DOHH2 (cell line): ENCODE measurements at regions not wholly inside any gene's neighbourhood (a gene's known extent, or its start where the extent isn't known, plus 50 kb on each side); places are given as distances from the start of the nearest gene placed in this dataset.

Source experiments
- H3F3A ChIP-seq: fragments of 200-600 bp; sonication (generic), shearing (Covaris generic); 2 replicates; pipeline ENCODE4 v1.6.0; 2016; ENCODE audit warnings: antibody characterized with exemption, mild to moderate bottlenecking; ENCODE audit not compliant: control insufficient read depth, insufficient read depth
- H3K27ac ChIP-seq: fragments of 200-600 bp; sonication (generic); 2 replicates; pipeline ENCODE4 v1.5.1; 2014; ENCODE audit warnings: low read depth, mild to moderate bottlenecking, low read length, moderate library complexity
- H3K27me3 ChIP-seq: fragments of 200-600 bp; sonication (generic); 2 replicates; pipeline ENCODE4 v1.6.1; 2014; ENCODE audit warnings: mild to moderate bottlenecking, low read length, mixed read lengths; ENCODE audit not compliant: control insufficient read depth
- H3K36me3 ChIP-seq: fragments of 200-600 bp; sonication (generic); 2 replicates; pipeline ENCODE4 v1.6.1; 2014; ENCODE audit warnings: mild to moderate bottlenecking, low read length, moderate library complexity, mixed read lengths; ENCODE audit not compliant: control insufficient read depth
- H3K4me1 ChIP-seq: fragments of 200-600 bp; sonication (generic); 2 replicates; pipeline ENCODE4 v1.6.1; 2014; ENCODE audit warnings: mild to moderate bottlenecking, low read length, mixed read lengths; ENCODE audit not compliant: control insufficient read depth
- H3K4me2 ChIP-seq: fragments of 200-600 bp; sonication (generic); 2 replicates; pipeline ENCODE4 v1.6.0; 2014; ENCODE audit warnings: mild to moderate bottlenecking, low read length, moderate library complexity
- H3K4me3 ChIP-seq: fragments of 200-600 bp; sonication (generic); 2 replicates; pipeline ENCODE4 v1.5.1; 2014; ENCODE audit warnings: mild to moderate bottlenecking, low read length, mixed read lengths
- H3K79me2 ChIP-seq: fragments of 200-600 bp; sonication (generic); 2 replicates; pipeline ENCODE4 v1.6.1; 2014; ENCODE audit warnings: mild to moderate bottlenecking, low read length, mixed read lengths; ENCODE audit not compliant: control insufficient read depth
- H3K9me2 ChIP-seq: fragments of 200-600 bp; sonication (generic); replicated peaks from 2 replicates; pipeline ENCODE4 v1.6.1; 2014; ENCODE audit warnings: mild to moderate bottlenecking, low read length, mixed read lengths; ENCODE audit not compliant: control insufficient read depth
- H3K9me3 ChIP-seq: fragments of 200-600 bp; sonication (generic); 2 replicates; pipeline ENCODE4 v1.6.1; 2014; ENCODE audit warnings: antibody characterized with exemption, low read length, mixed read lengths; ENCODE audit not compliant: control insufficient read depth, insufficient read depth
- H4K20me1 ChIP-seq: fragments of 200-600 bp; sonication (generic); 2 replicates; pipeline ENCODE4 v1.6.0; 2014; ENCODE audit warnings: low read depth, mild to moderate bottlenecking, antibody characterized with exemption, low read length, moderate library complexity; ENCODE audit not compliant: control insufficient read depth, insufficient read depth
- CTCF ChIP-seq: fragments of 200-600 bp; sonication (generic); IDR thresholded peaks from one replicate; pipeline ENCODE4 v1.5.1; 2014; ENCODE audit warnings: antibody characterized with exemption, mild to moderate bottlenecking, low read depth, low read length; ENCODE audit not compliant: poor library complexity, severe bottlenecking
- EZH2phosphoT487 ChIP-seq: fragments of 200-600 bp; sonication (generic); IDR thresholded peaks from 2 replicates; pipeline ENCODE4 v1.6.1; 2017; ENCODE audit warnings: borderline replicate concordance, mild to moderate bottlenecking, antibody characterized with exemption, low read length, moderate library complexity, mixed read lengths

DNA sequence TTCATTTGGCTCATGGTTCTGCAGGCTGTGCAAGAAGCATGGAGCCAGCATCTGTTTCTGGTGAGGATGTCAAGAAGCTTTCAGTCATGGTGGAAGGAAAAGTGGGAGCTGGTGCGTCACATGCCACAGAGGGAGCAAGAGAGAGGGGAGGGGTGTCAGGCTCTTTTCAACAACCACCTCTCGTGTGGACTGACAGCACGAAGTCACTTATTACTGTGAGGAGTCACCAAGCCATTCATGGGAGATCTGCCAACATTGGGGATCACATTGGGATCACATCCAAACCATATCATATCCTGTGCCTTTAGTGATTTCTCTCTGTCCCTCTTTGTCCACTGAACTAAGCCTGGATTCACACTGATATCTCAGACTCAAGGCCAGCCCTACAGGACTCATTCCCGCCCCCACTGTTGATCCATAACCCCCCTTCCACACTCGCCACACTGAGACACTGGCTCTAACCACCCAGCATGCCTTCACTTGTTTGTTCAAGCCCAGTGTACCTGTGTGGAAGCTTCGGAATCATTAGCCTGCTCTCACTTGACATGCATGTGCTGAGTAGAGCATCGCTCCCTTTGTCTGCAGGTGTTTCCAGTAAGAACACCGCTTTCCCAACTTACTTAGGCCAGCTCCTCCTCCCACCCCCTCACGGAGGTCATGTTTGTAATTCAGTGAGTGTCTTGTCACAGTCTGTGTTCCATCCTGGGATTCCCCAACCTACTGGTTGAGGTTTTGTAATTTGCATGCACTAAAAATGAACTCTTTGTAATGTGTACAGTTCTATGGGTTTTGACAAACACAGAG lies 132.2 kb downstream of the KLF13 start:
- Histone ChIP-seq H3K79me2 (no peaks in the 10 kb centered on the region), H3K4me2 (peak overlapping the region; percentile 86), H3K27me3 (no peaks in the 10 kb centered on the region), H3K27ac (peak overlapping the region; percentile 91), H3K9me2 (no peaks in the 10 kb centered on the region), H3K4me3 (peak overlapping the region; percentile 70), H3K4me1 (peaks cover 90% of the 10 kb centered on the region), H3K9me3 (no peaks in the 10 kb centered on the region), H3K36me3 (no peaks in the 10 kb centered on the region), H4K20me1 (no peaks in the 10 kb centered on the region), H3F3A (peaks cover 23% of the 10 kb centered on the region)
- TF ChIP-seq CTCF, result no peak
- no peak for TF ChIP-seq EZH2phosphoT487

DNA sequence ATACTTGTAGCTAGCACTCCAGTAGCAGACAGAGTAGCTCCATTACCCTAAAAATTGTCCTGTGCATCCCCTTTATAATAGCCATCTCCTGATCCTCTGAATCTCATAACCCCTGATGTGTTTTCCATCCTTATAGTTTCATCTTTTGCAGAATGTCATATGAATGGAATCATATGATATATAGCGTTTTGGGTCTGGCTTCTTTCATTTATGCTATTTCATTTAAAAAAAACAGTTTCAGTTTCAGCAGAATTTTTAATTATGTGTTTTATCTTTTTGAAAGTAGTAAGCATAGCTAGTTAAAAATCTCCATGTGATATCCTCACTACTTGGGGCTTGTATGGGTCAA lies 132.7 kb downstream of the KLF13 start:
- no peaks in the 10 kb centered on the region for H3K9me2 ChIP-seq
- no peaks in the 10 kb centered on the region for H3K27me3 ChIP-seq
- no peaks in the 10 kb centered on the region for H3K9me3 ChIP-seq
- peaks cover 95% of the 10 kb centered on the region for H3K4me1 ChIP-seq
- H3K4me2 ChIP-seq, result peak overlapping the region; percentile 86
- H3K36me3 ChIP-seq, result no peaks in the 10 kb centered on the region
- TF ChIP-seq EZH2phosphoT487, result no peak
- no peak for TF ChIP-seq CTCF
- H3K79me2 ChIP-seq, result no peaks in the 10 kb centered on the region
- peak overlapping the region; percentile 91 for H3K27ac ChIP-seq
- peaks cover 28% of the 10 kb centered on the region for H3F3A ChIP-seq
- H4K20me1 ChIP-seq, result no peaks in the 10 kb centered on the region
- peak overlapping the region; percentile 70 for H3K4me3 ChIP-seq

DNA sequence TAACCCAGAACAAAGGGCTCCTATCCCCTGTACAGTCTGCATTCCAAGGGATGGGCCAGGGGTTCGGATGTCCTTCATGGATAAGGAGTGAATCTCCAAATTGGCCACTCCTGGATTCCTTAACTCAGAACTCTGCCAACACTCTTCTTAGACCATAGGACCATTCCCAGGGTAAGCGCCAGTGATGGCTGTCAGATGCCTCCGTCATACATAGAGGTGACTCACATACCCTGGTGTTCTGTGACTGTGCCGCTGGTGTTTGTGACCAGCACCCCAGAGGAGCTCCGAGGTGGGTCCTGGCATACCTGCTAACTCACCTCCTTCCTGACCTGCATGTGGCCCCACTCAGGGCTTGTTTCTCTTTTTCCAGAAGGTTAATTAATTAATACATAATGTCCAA lies 134.7 kb downstream of the KLF13 start:
- no peaks in the 10 kb centered on the region for H3K27me3 ChIP-seq
- TF ChIP-seq EZH2phosphoT487, result no peak
- TF ChIP-seq CTCF, result no peak
- no peaks in the 10 kb centered on the region for H3K36me3 ChIP-seq
- peak overlapping the region; percentile 91 for H3K27ac ChIP-seq
- H3K4me3 ChIP-seq, result no peak overlapping the region
- no peaks in the 10 kb centered on the region for H3K9me2 ChIP-seq
- peaks cover 90% of the 10 kb centered on the region for H3K4me1 ChIP-seq
- no peaks in the 10 kb centered on the region for H3K79me2 ChIP-seq
- no peaks in the 10 kb centered on the region for H3K9me3 ChIP-seq
- no peaks in the 10 kb centered on the region for H4K20me1 ChIP-seq
- peaks cover 24% of the 10 kb centered on the region for H3F3A ChIP-seq
- H3K4me2 ChIP-seq, result 0 out of 2 replicates have a peak overlapping the region, but pooled peaks have one; percentile 3
